ENCODE measurements at regions not wholly inside any gene's neighbourhood (a gene's known extent, or its start where the extent isn't known, plus 50 kb on each side); places are given as distances from the start of the nearest gene placed in this dataset.

DNA sequence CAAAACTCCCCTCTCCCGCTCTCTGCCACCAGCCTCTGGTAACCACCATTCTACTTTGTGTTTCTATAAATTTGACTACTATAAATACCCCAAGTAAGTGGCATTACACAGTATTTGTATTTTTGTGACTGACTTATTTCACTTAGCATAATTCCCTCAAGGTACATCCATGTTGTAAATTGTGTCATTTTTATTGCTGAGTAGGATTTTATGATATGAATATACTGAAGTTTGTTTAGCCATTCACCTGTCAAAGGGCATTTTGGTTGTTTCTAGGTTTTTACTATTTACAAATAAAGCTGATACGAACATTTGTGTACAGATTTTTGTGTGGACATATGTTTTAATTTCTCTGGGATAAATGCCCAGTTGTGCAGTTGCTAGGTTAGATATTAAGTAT, 174.0 kb upstream of the MMADHC start:
- TF ChIP-seq CTCF (IDR thresholded peaks at IDR 0.05) (no peak), POLR2A (IDR thresholded peaks at IDR 0.05) (no peak)
